Prostate gland (tissue), 2 donors: ENCODE measurements at regions not wholly inside any gene's neighbourhood (a gene's known extent, or its start where the extent isn't known, plus 50 kb on each side); places are given as distances from the start of the nearest gene placed in this dataset.

Source experiments
- DNase-seq: peaks from one replicate; pipeline ENCODE4 v3.0.0-alpha.2; 2019; ENCODE audit warnings: low spot score
- H3K27ac ChIP-seq, 2 donors: fragments of 200-600 bp; sonication (generic); 2 replicates each; pipeline ENCODE4 v1.5.1; 2017 to 2019
- H3K27me3 ChIP-seq: fragments of 200-600 bp; sonication (generic); replicated peaks from 2 replicates; pipeline ENCODE4 v1.5.1; 2019; ENCODE audit not compliant: insufficient read depth
- H3K36me3 ChIP-seq, 2 donors: fragments of 200-600 bp; sonication (generic); 1 replicate in 1 of 2; 2 replicates in 1 of 2; pipeline versions ENCODE4 v1.5.1 to v1.8.1; 2017 to 2019
- H3K4me1 ChIP-seq: fragments of 200-600 bp; sonication (generic); replicated peaks from 2 replicates; pipeline ENCODE4 v1.5.1; 2019
- H3K4me3 ChIP-seq, 2 donors: fragments of 200-600 bp; sonication (generic); 2 replicates each; pipeline ENCODE4 v1.5.1; 2017 to 2019
- H3K9me3 ChIP-seq: fragments of 200-600 bp; sonication (generic); 2 replicates; pipeline ENCODE4 v1.5.1; 2017
- POLR2A ChIP-seq: fragments of 450-650 bp; IDR thresholded peaks from one replicate; pipeline ENCODE4 v1.6.1; 2016; ENCODE audit warnings: antibody characterized with exemption, mild to moderate bottlenecking
- POLR2AphosphoS5 ChIP-seq: sonication (generic); formaldehyde crosslinking; IDR thresholded peaks from one replicate; pipeline ENCODE4 v1.6.1; 2017; ENCODE audit warnings: antibody characterized with exemption
- WGBS: methylation state at CpG from one replicate; pipeline ENCODE4 v1.1.5; 2018; 5-methylcytosine and 5-hydroxymethylcytosine counted together
- intact Hi-C: fragments of 100-400 bp; cut with DNase I; formaldehyde crosslinking; loops from one replicate; pipeline ENCODE4 v1.14.2; 2022
- TF ChIP-seq, protein P1 (sequence below), 4 experiments: fragments of 200-600 bp in 2 of 4; fragments of 450-650 bp in 2 of 4; sonication (generic) in 2 of 4; IDR thresholded peaks; 1 replicate in 3 of 4; 2 replicates in 1 of 4; pipeline ENCODE4 v1.5.1; 2016 to 2019; ENCODE audit warnings: antibody characterized with exemption in 4 of 4, mild to moderate bottlenecking in 2 of 4, moderate library complexity in 2 of 4

DNA sequence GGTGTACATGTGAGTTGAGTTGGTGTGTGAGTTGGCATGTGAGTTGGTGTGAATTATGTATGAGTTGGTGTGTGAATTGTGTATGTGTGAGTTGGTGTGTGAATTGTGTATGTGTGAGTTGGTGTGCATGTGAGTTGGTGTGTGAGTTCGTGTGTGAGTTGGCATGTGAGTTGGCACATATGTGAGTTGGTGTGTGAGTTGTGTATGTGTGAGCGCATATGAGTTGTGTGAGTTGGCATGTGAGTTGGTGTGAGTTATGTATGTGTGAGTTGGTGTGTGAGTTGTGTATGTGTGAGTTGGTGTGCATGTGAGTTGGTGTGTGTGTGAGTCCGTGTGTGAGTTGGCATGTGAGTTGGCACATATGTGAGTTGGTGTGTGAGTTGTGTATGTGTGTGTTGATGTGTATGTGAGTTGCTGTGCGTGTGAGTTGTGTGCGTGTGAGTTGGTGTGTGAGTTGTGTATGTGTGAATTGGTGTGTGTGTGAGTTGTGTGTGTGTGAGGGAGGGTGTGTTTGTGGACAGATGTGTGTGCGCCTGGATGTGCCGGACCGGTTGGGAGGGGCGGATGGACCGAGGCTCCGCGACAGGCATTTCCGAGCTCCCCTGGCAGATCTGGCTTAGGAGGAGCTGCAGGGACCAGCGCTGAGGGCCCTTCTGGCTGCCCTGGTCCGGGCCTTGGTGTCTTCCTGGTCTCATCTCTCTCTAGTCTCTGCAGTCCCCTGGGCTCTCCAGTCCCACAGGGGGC, 162.5 kb upstream of the IER5L start:
- Histone ChIP-seq H3K36me3 (no peaks in the 10 kb centered on the region), H3K27me3 (no peaks in the 10 kb centered on the region), H3K4me1 (peaks cover 10% of the 10 kb centered on the region), H3K4me3 (no peak overlapping the region), H3K27ac (no peak overlapping the region), H3K9me3 (no peaks in the 10 kb centered on the region)
- 64% methylated on average over 15 of the region's 15 CpGs for WGBS
- intact Hi-C loops = no loop called here
- no peak for DNase-seq
- TF ChIP-seq POLR2AphosphoS5 (no peak), POLR2A (no peak)
- TF ChIP-seq, protein P1, sequence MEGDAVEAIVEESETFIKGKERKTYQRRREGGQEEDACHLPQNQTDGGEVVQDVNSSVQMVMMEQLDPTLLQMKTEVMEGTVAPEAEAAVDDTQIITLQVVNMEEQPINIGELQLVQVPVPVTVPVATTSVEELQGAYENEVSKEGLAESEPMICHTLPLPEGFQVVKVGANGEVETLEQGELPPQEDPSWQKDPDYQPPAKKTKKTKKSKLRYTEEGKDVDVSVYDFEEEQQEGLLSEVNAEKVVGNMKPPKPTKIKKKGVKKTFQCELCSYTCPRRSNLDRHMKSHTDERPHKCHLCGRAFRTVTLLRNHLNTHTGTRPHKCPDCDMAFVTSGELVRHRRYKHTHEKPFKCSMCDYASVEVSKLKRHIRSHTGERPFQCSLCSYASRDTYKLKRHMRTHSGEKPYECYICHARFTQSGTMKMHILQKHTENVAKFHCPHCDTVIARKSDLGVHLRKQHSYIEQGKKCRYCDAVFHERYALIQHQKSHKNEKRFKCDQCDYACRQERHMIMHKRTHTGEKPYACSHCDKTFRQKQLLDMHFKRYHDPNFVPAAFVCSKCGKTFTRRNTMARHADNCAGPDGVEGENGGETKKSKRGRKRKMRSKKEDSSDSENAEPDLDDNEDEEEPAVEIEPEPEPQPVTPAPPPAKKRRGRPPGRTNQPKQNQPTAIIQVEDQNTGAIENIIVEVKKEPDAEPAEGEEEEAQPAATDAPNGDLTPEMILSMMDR (IDR thresholded peaks at IDR 0.05) = no peak

- H3K4me3 ChIP-seq = no peak overlapping the region
- no peak overlapping the region for H3K27ac ChIP-seq
- no peak for DNase-seq
- H3K9me3 ChIP-seq = no peaks in the 10 kb centered on the region
- TF ChIP-seq, protein P1 (IDR thresholded peaks at IDR 0.05) = no peak
- TF ChIP-seq POLR2A = no peak
- no peak for TF ChIP-seq POLR2AphosphoS5
- H3K27me3 ChIP-seq = no peaks in the 10 kb centered on the region
- no peaks in the 10 kb centered on the region for H3K36me3 ChIP-seq
- peaks cover 18% of the 10 kb centered on the region for H3K4me1 ChIP-seq
- intact Hi-C loops = no loop called here
- 97% methylated on average over 3 of the region's 3 CpGs for WGBS
Measured at GRCh38 chr9:129339539-129340157, 161.6 kb upstream of the IER5L start.

DNA sequence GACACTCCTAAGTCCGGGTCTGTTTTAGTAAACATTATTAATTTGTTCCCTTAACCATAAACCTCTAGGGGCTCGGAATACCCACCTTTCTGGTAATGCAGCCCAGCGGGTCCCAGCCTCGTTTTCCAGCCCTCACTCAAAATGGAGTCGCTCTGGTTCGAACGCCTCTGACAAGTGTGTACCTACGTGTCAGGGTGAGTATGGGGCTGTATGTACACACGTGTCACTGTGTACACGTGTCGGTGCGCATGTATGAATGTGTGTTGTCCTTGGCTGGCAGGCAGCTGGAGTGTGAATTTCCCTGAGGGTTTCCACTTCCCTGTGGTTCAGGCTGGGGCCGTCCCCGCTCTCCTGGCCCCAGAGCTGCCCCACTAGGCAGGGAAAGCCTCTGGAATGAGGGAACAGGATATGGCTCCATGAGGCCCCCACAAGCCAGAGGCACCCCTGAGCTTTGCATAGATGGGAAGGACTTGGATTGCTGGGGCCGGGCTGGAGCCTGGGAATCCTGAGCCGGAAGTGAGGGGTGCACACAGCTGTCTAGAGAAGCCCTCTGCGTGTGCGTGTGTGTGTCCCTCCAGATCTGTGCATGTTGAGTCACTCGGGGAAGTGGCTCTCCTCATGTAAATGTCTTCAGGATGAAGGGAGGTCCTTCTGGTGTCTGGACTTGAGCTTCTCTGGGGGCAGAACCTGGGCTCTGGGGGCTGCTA, 160.8 kb upstream of the IER5L start:
- Histone ChIP-seq H3K4me3 (no peak overlapping the region), H3K9me3 (no peaks in the 10 kb centered on the region), H3K4me1 (peaks cover 24% of the 10 kb centered on the region), H3K27me3 (no peaks in the 10 kb centered on the region), H3K27ac (no peak overlapping the region), H3K36me3 (no peaks in the 10 kb centered on the region)
- intact Hi-C loops = no loop called here
- no peak for TF ChIP-seq POLR2A
- TF ChIP-seq POLR2AphosphoS5 = no peak
- TF ChIP-seq, protein P1 (IDR thresholded peaks at IDR 0.05) = no peak
- whole genome bisulfite sequencing = 72% methylated on average over 19 of the region's 19 CpGs
- DNase-seq = no peak

GRCh38 chr9:129337336-129338140, 159.5 kb upstream of the IER5L start:
- H3K9me3 ChIP-seq = no peaks in the 10 kb centered on the region
- TF ChIP-seq POLR2A (no peak), POLR2AphosphoS5 (no peak)
- TF ChIP-seq, protein P1 (IDR thresholded peaks at IDR 0.05) = no peak
- H3K4me1 ChIP-seq = peaks cover 26% of the 10 kb centered on the region
- H3K27me3 ChIP-seq = no peaks in the 10 kb centered on the region
- intact Hi-C loops = no loop called here
- H3K27ac ChIP-seq = peak overlapping the region; percentile 79 to 83
- peak overlapping the region; percentile 10 to 30 for H3K4me3 ChIP-seq
- DNase-seq = no peak
- no peaks in the 10 kb centered on the region for H3K36me3 ChIP-seq
- WGBS = 63% methylated on average over 27 of the region's 27 CpGs
